Hematopoietic multipotent progenitor cell treated with erythropoietin and hydrocortisone succinate and interleukin-3 and kit ligand, for 15 days (in vitro differentiated cells): ENCODE measurements at regions not wholly inside any gene's neighbourhood (a gene's known extent, or its start where the extent isn't known, plus 50 kb on each side); places are given as distances from the start of the nearest gene placed in this dataset.

Experiments used
- DNase-seq: peaks from one replicate; pipeline ENCODE4 v3.0.0-alpha.2; 2015; ENCODE audit warnings: low spot score

DNA sequence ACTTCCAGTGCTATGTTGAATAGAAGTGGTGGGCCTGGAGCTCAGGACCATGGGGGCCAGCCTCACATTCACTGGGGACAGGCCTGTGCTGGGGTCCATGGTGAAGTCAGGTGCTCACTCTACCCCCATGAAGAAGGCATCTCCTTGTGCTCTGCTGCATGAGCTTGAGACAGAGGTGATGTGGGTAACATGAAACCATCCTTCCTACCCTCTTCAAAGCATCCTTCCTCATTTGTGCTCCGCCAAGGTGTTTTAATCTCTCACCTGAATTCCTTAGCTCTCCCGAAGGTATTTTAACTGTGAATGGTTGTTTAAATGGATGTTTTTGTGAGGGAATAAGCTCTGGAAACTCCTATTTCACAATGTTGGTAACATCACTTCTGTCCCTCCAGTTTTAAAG, 209.6 kb upstream of the PCSK2 start:
- no peak for DNase-seq

GRCh38 chr20:17021481-17021880, 205.4 kb upstream of the PCSK2 start:
- DNase-seq: no peak

- no peak for DNase-seq
Measured at GRCh38 chr20:17023036-17023435, 203.8 kb upstream of the PCSK2 start.

DNA sequence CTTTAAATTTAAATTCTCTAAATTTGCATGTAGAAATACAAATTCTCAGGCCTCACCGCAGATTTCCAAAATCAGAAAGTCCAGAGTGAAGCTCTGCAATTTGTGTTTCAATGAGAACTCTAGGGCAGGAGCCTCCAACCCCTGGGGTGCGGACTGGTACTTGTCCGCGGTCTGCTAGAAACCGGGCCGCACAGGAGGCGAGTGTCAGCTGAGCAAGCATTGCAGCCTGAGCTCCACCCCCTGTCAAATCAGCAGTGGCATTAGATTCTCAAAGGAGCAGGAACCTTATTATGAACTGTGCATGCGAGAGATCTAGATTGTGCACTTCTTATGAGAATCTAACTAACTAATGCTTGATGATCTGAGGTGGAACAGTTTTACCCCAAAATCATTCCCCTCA, 203.0 kb upstream of the PCSK2 start:
- DNase-seq: no peak

DNA sequence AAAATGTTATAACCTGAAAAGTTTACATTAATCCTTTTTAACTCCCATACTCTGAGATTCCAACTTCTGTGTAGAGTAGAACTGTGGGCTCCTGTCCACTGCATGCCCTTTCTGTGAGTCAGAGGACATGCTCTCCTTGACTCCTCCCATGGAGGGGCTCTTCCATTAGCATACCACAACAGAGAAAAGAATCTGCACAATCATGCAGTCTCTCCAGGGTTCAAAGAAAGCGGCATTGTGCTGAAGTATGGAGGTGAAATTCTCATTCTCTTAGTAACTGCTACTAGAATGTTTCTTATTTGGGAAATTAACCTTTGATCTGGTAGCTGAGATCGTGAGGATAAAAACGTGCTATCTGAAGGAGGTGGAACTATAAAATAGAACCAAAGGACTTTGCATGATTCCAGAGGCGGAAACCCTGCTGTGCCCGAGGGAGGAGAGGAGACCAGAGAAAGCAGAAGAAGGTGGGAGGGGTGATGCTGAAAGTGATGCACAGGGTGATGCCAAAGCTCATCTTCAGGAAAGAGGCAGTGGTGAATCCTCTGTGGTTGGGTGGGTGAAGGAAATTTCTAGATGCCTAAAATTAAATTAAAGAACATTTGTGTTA, 202.2 kb upstream of the PCSK2 start:
- DNase-seq: no peak

- DNase-seq: no peak
Measured at GRCh38 chr20:17026346-17026745, 200.5 kb upstream of the PCSK2 start.

GRCh38 chr20:17029698-17030097, 197.1 kb upstream of the PCSK2 start:
- DNase-seq: no peak

- DNase-seq: no peak
Measured at GRCh38 chr20:17036541-17036940, 190.3 kb upstream of the PCSK2 start.

DNA sequence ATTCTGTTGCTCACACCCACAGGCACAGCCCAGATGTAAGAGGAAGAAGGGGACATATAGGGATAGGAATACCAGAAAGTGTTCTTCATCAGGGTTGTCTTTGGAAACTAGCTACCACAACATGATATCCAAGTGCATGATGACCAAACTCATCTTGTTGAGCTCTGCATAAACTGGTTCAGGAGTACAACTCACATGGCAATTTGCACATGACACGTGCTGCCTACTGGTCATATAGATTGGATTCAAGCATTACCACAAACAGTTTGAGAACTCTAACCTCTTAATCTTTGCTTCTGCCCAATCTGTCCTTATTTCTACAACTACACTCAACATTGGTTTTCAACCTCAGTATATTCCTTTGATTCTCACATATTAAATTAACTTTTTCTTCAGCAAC, 184.7 kb upstream of the PCSK2 start:
- DNase-seq: no peak

- no peak for DNase-seq
Measured at GRCh38 chr20:17043323-17043722, 183.5 kb upstream of the PCSK2 start.

- DNase-seq: no peak
Measured at GRCh38 chr20:17044891-17045290, 181.9 kb upstream of the PCSK2 start.

DNA sequence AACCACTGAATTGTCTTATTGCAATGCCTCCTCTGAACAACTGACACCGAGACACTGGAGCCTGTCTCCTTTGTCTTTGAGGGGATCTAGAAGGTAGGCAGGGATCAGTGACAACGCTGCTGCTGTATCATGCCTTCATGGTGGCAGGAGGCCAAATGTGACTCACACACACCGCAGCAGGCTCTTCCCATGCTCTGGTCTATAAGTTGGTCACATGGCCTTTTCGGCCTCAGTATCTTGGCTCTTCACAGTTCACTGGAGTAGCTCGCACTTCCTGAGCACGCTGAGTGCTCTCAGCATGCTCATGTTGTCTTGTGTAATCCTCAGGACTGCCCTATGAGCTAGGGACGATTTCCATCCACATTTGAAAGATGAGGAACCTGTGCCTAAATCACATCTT, 167.4 kb upstream of the PCSK2 start:
- no peak for DNase-seq

GRCh38 chr20:17061715-17062114, 165.1 kb upstream of the PCSK2 start:
- DNase-seq: no peak

- no peak for DNase-seq
Measured at GRCh38 chr20:17062712-17063111, 164.1 kb upstream of the PCSK2 start.

- DNase-seq: no peak
Measured at GRCh38 chr20:17066902-17067301, 159.9 kb upstream of the PCSK2 start.

- DNase-seq: no peak
Measured at GRCh38 chr20:17068084-17068711, 158.6 kb upstream of the PCSK2 start.

GRCh38 chr20:17077030-17077429, 149.8 kb upstream of the PCSK2 start:
- no peak for DNase-seq

GRCh38 chr20:17083738-17084137, 143.1 kb upstream of the PCSK2 start:
- DNase-seq: no peak

DNA sequence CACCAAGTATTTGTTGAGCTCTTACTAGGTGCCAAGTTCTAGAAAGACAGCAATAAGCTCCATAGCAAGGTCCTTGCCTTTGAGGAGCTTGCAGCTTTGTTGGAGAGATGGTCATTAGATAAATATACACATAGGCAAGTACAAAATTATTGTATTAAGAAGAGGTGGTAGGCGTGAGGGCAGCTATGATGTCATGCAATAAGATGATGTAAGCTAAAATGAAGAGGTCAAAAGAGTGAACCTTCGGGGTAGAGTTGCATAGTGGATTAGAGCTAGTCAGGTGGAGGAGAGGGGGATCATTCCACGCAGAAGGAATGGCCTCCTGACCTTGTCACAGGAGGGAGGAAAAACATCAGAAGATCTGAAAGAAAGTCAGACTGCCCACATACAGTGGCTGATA, 141.9 kb upstream of the PCSK2 start:
- no peak for DNase-seq

DNA sequence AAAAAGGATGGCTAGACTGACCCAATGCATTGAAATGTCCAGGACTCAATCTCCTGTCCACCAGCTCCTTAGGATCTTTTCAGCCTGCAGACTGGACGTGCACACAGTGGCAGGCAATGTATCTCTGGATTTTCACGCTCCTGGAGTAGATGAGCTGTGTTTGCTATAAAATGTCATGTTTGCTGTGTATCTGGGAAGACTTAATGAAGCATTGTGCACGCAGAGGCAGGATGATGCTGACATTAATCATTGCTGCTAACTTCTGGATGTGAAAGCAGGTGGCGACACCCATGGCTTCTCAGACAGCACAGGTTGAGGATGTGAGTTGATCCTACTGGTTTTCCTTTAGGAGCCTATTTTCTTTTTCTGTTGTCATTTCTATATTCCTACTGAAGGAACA, 133.1 kb upstream of the PCSK2 start:
- DNase-seq: no peak

GRCh38 chr20:17097603-17098002, 129.2 kb upstream of the PCSK2 start:
- DNase-seq: no peak

DNA sequence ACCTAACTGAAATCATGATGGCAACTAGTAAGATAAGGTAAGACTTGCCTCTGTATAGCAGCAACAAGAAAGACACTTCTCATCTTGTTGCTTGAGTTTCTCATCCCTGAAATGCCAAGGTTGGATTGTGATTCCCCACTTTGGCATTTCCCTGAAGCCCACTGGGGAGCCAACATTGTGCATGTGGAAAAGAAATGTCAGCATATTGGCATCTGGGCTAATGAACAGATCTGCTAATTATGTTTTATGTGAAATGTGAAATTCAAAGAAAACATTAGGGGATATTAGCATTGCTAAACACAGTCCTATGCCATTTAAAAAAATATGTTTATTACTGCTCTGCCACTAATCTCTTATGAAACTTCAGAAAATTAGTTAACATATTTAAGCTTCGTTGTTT, 126.3 kb upstream of the PCSK2 start:
- DNase-seq: no peak

- DNase-seq: no peak
Measured at GRCh38 chr20:17107127-17107526, 119.7 kb upstream of the PCSK2 start.

GRCh38 chr20:17108896-17109295, 117.9 kb upstream of the PCSK2 start:
- DNase-seq: no peak
